Testis (tissue), 2 donors: ENCODE measurements at regions not wholly inside any gene's neighbourhood (a gene's known extent, or its start where the extent isn't known, plus 50 kb on each side); places are given as distances from the start of the nearest gene placed in this dataset.

ENCODE experiments used
- CTCF ChIP-seq, 3 experiments: fragments of 450-650 bp in 2 of 3; fragments of 200-600 bp in 1 of 3; sonication (generic) in 1 of 3; IDR thresholded peaks; one replicate each; pipeline ENCODE4 v1.5.1; 2016 to 2019; ENCODE audit warnings: antibody characterized with exemption in 3 of 3, mild to moderate bottlenecking in 2 of 3, moderate library complexity in 1 of 3
- POLR2A ChIP-seq: fragments of 450-650 bp; IDR thresholded peaks from one replicate; pipeline ENCODE4 v1.6.1; 2017; ENCODE audit warnings: antibody characterized with exemption, mild to moderate bottlenecking, moderate library complexity

- no peak for TF ChIP-seq CTCF (IDR thresholded peaks at IDR 0.05)
- TF ChIP-seq POLR2A = no peak
Observed at GRCh38 chr4:174107746-174108354, 175.6 kb downstream of the FBXO8 start.
